ENCODE measurements at regions not wholly inside any gene's neighbourhood (a gene's known extent, or its start where the extent isn't known, plus 50 kb on each side); places are given as distances from the start of the nearest gene placed in this dataset.

GRCh38 chr3:107201146-107201545, 176.1 kb upstream of the CCDC54 start:
- TF ChIP-seq CTCF (IDR thresholded peaks at IDR 0.05 in 4 of 5, conservative IDR thresholded peaks at IDR 0.05 in 1 of 5) = no peak
- no peak for TF ChIP-seq POLR2A (IDR thresholded peaks at IDR 0.05)
